Coronary artery (tissue), 2 donors: ENCODE measurements at regions not wholly inside any gene's neighbourhood (a gene's known extent, or its start where the extent isn't known, plus 50 kb on each side); places are given as distances from the start of the nearest gene placed in this dataset.

Experiments
- DNase-seq: peaks from one replicate; pipeline ENCODE4 v3.0.0-alpha.2; 2017; ENCODE audit warnings: low spot score
- H3K27ac ChIP-seq, 2 donors: fragments of 200-600 bp; sonication (generic); one replicate each; pipeline ENCODE4 v1.5.1; 2016 to 2019
- H3K4me3 ChIP-seq: fragments of 200-600 bp; sonication (generic); 2 replicates; pipeline ENCODE4 v1.5.1; 2016; ENCODE audit warnings: mild to moderate bottlenecking, moderate library complexity
- CTCF ChIP-seq: fragments of 200-600 bp; sonication (generic); IDR thresholded peaks from one replicate; pipeline ENCODE4 v1.5.1; 2019; ENCODE audit warnings: antibody characterized with exemption

GRCh38 chrX:69289046-69289792 lies 124.0 kb upstream of the PJA1 start:
- TF ChIP-seq CTCF, result no peak
- no peak for DNase-seq

GRCh38 chrX:69287095-69287494 lies 121.8 kb upstream of the PJA1 start:
- Histone ChIP-seq H3K27ac (no peak overlapping the region), H3K4me3 (no peak overlapping the region)
- no peak for DNase-seq
- TF ChIP-seq CTCF, result no peak

More at GRCh38 chrX:69289046-69289792, 124.0 kb upstream of the PJA1 start:
- H3K4me3 ChIP-seq, result no peak overlapping the region
- no peak overlapping the region for H3K27ac ChIP-seq

DNA sequence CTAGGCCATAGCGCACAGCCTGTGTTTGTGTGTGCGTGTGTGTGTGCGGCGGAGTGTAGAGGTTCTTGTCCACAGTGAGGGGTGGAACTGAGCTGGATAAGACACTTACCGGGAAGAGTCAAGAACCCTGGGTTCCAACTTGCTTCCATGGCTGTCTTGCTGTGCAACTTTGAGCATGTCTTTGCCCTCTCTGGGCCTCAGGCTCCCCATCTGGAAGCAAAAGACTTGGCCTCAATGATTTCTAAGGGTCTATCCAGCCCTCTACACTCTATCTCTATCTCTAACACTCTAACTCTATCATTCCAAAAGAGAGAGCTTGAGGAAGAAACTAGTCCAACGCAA lies 121.3 kb upstream of the PJA1 start:
- DNase-seq, result no peak
- no peak overlapping the region for H3K4me3 ChIP-seq
- no peak overlapping the region for H3K27ac ChIP-seq
- no peak for TF ChIP-seq CTCF

DNA sequence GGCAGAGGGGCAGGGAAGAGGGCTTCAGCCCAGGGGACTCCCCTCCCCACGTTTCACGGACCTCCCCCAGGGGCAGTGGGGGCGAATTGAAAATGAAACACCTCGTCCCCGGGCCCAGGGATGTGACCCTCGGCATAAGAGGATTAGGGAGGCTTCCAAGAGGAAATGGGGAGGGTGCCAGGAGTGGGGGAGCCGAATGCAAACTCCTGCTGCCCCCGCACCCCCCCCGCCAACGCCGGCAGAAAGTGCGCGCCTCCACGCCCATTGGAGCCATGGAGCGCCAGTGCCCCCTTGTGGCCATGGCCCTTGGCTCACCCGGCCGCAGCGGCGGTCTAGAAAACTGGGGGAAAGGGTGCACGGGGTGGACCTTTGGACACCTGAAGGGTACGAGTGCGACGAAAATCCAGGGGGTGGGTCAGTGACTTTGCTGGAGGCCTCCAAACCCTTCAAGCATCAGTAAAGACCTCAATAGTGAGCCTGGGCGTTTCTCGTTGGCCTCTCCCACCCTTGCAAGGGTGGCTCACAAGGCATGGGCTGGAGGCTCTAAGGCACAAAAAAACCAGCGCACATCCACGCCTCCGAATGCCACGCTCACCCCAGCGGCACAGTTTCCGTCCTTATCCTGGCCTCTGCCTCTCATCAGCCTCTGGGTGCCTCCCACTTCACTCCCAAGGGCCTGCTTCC lies 120.8 kb upstream of the PJA1 start:
- DNase-seq, result no peak
- Histone ChIP-seq H3K4me3 (peak overlapping the region; percentile 63), H3K27ac (peak overlapping the region in 1 of 2 donors; percentile 53)
- peak; percentile 78 for TF ChIP-seq CTCF

DNA sequence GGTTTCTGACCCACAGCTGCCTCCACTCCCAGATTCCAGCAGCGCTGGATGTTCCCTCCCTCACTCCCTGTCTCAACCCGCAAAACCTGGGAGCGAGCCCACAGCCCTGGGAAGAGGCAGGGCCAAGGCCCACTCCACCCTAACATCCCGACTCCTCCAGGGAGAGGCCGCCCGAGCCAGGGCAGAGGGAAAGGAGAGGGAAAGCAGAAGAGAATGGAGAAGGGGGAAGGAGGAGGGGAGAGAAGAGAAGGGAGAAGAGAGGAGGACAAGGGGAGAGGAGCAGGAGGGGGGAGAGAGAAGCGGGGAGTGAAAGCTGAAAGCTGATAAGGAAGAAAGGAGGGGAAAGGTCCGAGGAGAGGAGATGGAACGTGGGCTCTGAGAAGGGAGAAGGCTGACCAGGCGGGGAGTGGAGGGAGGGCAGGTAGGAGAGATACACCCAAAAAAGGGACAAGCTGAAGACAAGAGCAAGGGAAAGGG lies 120.2 kb upstream of the PJA1 start:
- DNase-seq, result no peak
- Histone ChIP-seq H3K27ac (peak overlapping the region in 1 of 2 donors; percentile 53), H3K4me3 (peak overlapping the region; percentile 63)
- TF ChIP-seq CTCF, result no peak

- TF ChIP-seq CTCF, result no peak
- peak overlapping the region in 1 of 2 donors; percentile 53 for H3K27ac ChIP-seq
- no peak overlapping the region for H3K4me3 ChIP-seq
Observed at GRCh38 chrX:69284491-69284890, 119.2 kb upstream of the PJA1 start.

More at GRCh38 chrX:69284491-69284890, 119.2 kb upstream of the PJA1 start:
- no peak for DNase-seq
